ENCODE measurements at regions not wholly inside any gene's neighbourhood (a gene's known extent, or its start where the extent isn't known, plus 50 kb on each side); places are given as distances from the start of the nearest gene placed in this dataset.
A peak's percentile ranks its signal among the peaks of the same experiment; 100 is the strongest.

GRCh38 chr6:4380881-4381281 lies 245.5 kb upstream of the ECI2 start:
- ChIA-PET POLR2A (interaction anchor here (0.8 kb wide), 1 partner anchor 18 kb away, joined by 3 read pairs; no protein-coding TSS in a partner anchor), CTCF (ENCODE audit: low intra/inter-chr PET ratio) (no interaction called here)
- no peaks in the 10 kb centered on the region for H4K20me1 ChIP-seq (replicated peaks; ENCODE audit: control insufficient read depth, insufficient read depth, low read length)
- no peak overlapping the region for H2AFZ ChIP-seq (ENCODE audit: low read depth, low read length)
- intact Hi-C loops (cut with micrococcal nuclease) (no loop called here), in situ Hi-C loops (cut with MboI) (no loop called here)
- H3K4me2 ChIP-seq (ENCODE audit: insufficient read depth, low read length): no peak overlapping the region
- no peak overlapping the region for H3K4me3 ChIP-seq
- H3K4me1 ChIP-seq (replicated peaks in 1 of 2; ENCODE audit: control insufficient read depth in 2 of 2, insufficient read depth in 2 of 2, low read length in 2 of 2): peaks cover 7 to 35% of the 10 kb centered on the region in 2 experiments; a peak in 4 of 5 replicates
- H3K9ac ChIP-seq (ENCODE audit: insufficient read depth in 1 of 2, low read depth in 2 of 2, low read length in 2 of 2): no peak overlapping the region
- 0 out of 2 replicates have a peak, but pooled peaks cover 6% of the 10 kb centered on the region for H3K9me3 ChIP-seq (replicated peaks; ENCODE audit: control insufficient read depth, insufficient read depth, low read depth, low read length)
- WGBS (ENCODE audit: insufficient coverage, low coverage, missing lambda C conversion rate): 4% methylated on average over 7 of the region's 7 CpGs
- H3K36me3 ChIP-seq (ENCODE audit: control insufficient read depth, insufficient read depth, low read length): no peaks in the 10 kb centered on the region
- TF ChIP-seq ZNF584 (CRISPR knock-in tag; IDR thresholded peaks at IDR 0.05; ENCODE audit: low read depth) (0 out of 2 replicates have a peak, but pooled peaks have one; percentile 75), FOXM1 (IDR thresholded peaks at IDR 0.05; ENCODE audit: low read depth) (no peak), FOXM1 (CRISPR knock-in tag; IDR thresholded peaks at IDR 0.05; ENCODE audit: low read depth) (no peak), SETDB1 (IDR thresholded peaks at IDR 0.05; ENCODE audit: low read length) (no peak), ZFX (CRISPR knock-in tag; IDR thresholded peaks at IDR 0.05) (no peak), RBM39 (optimal IDR thresholded peaks at IDR 0.05; ENCODE audit: low read depth, low read length) (no peak), CBFB (CRISPR knock-in tag; IDR thresholded peaks at IDR 0.05) (no peak), JUN (IDR thresholded peaks at IDR 0.05; ENCODE audit: borderline replicate concordance, low read depth, low read length) (no peak), JUN (CRISPR knock-in tag; IDR thresholded peaks at IDR 0.05; ENCODE audit: borderline replicate concordance) (no peak), SRF (CRISPR knock-in tag; IDR thresholded peaks at IDR 0.05) (0 out of 4 replicates have a peak, but pooled peaks of 1 of the 2 experiments have one; percentile 26)
- no peak for ATAC-seq
- H3K9me1 ChIP-seq (ENCODE audit: control insufficient read depth, insufficient read depth, low read length): no peaks in the 10 kb centered on the region
- H3K27ac ChIP-seq (ENCODE audit: extremely low read depth, low read depth, low read length): no peak overlapping the region
- BruUV-seq (replicated peaks): no TSS peak
- H3K79me2 ChIP-seq (ENCODE audit: control insufficient read depth, insufficient read depth, low read length): no peaks in the 10 kb centered on the region
- H3K27me3 ChIP-seq (ENCODE audit: control insufficient read depth in 2 of 2, insufficient read depth in 2 of 2, low read length in 2 of 2): peaks cover 0 to 8% of the 10 kb centered on the region in 2 experiments; a peak in 2 of 5 replicates
- no peak for DNase-seq (ENCODE audit: extremely low read depth in 1 of 4, low spot score in 3 of 4)
- no peak for FAIRE-seq

Measured in K562 (cell line).